Duodenal mucosa (tissue), 2 donors: ENCODE measurements at regions not wholly inside any gene's neighbourhood (a gene's known extent, or its start where the extent isn't known, plus 50 kb on each side); places are given as distances from the start of the nearest gene placed in this dataset.

Source experiments
- H3K27ac ChIP-seq: one replicate; pipeline ENCODE4 v1.7.0; 2013; ENCODE audit warnings: low read depth, low read length
- H3K27me3 ChIP-seq, 2 donors: one replicate each; pipeline ENCODE4 v1.7.0; 2013; ENCODE audit warnings: low read length in 2 of 2, control low read depth in 1 of 2; ENCODE audit not compliant: insufficient read depth in 2 of 2, control insufficient read depth in 1 of 2
- H3K36me3 ChIP-seq, 2 donors: one replicate each; pipeline ENCODE4 v1.7.0; 2013; ENCODE audit warnings: low read length in 2 of 2, control low read depth in 1 of 2; ENCODE audit not compliant: insufficient read depth in 2 of 2, control insufficient read depth in 1 of 2
- H3K4me1 ChIP-seq, 2 donors: one replicate each; pipeline ENCODE4 v1.7.0; 2013; ENCODE audit warnings: low read length in 2 of 2, control low read depth in 1 of 2; ENCODE audit not compliant: insufficient read depth in 2 of 2, control insufficient read depth in 1 of 2
- H3K4me3 ChIP-seq, 2 donors: one replicate each; pipeline ENCODE4 v1.7.0; 2013; ENCODE audit warnings: low read length in 2 of 2, low read depth in 1 of 2
- H3K9ac ChIP-seq, 2 donors: one replicate each; pipeline ENCODE4 v1.7.0; 2013; ENCODE audit warnings: low read length in 2 of 2, low read depth in 1 of 2
- H3K9me3 ChIP-seq, 2 donors: one replicate each; pipeline ENCODE4 v1.7.0; 2013; ENCODE audit warnings: low read length in 2 of 2, control low read depth in 1 of 2; ENCODE audit not compliant: control insufficient read depth in 1 of 2

- no peaks in the 10 kb centered on the region for H3K9me3 ChIP-seq
- H3K27ac ChIP-seq: no peak overlapping the region
- no peak overlapping the region for H3K4me3 ChIP-seq
- H3K27me3 ChIP-seq: no peaks in the 10 kb centered on the region
- H3K9ac ChIP-seq: no peak overlapping the region
- H3K36me3 ChIP-seq: no peaks in the 10 kb centered on the region
- H3K4me1 ChIP-seq: peaks cover 5 to 6% of the 10 kb centered on the region in 2 donors
Observed at GRCh38 chr21:15149600-15150224, 84.9 kb upstream of the NRIP1 start.

- Histone ChIP-seq H3K4me1 (peaks cover 5 to 6% of the 10 kb centered on the region in 2 donors), H3K9me3 (no peaks in the 10 kb centered on the region)
Observed at GRCh38 chr21:15151385-15152103, 86.7 kb upstream of the NRIP1 start.

GRCh38 chr21:15152591-15152990, 87.8 kb upstream of the NRIP1 start:
- H3K27me3 ChIP-seq: no peaks in the 10 kb centered on the region
- H3K9me3 ChIP-seq: no peaks in the 10 kb centered on the region
- H3K36me3 ChIP-seq: no peaks in the 10 kb centered on the region
- H3K9ac ChIP-seq: no peak overlapping the region
- H3K4me3 ChIP-seq: no peak overlapping the region
- no peak overlapping the region for H3K27ac ChIP-seq
- H3K4me1 ChIP-seq: peaks cover 5 to 6% of the 10 kb centered on the region in 2 donors

More at GRCh38 chr21:15151385-15152103, 86.7 kb upstream of the NRIP1 start:
- Histone ChIP-seq H3K4me3 (no peak overlapping the region), H3K27ac (no peak overlapping the region), H3K27me3 (no peaks in the 10 kb centered on the region), H3K36me3 (no peaks in the 10 kb centered on the region), H3K9ac (no peak overlapping the region)

- H3K4me3 ChIP-seq: no peak overlapping the region
- no peak overlapping the region for H3K9ac ChIP-seq
- H3K9me3 ChIP-seq: no peaks in the 10 kb centered on the region
- H3K27ac ChIP-seq: no peak overlapping the region
- H3K4me1 ChIP-seq: peaks cover 4 to 7% of the 10 kb centered on the region in 2 donors
- no peaks in the 10 kb centered on the region for H3K36me3 ChIP-seq
- H3K27me3 ChIP-seq: no peaks in the 10 kb centered on the region
Observed at GRCh38 chr21:15159382-15160020, 94.7 kb upstream of the NRIP1 start.

- Histone ChIP-seq H3K27me3 (no peaks in the 10 kb centered on the region), H3K9me3 (no peaks in the 10 kb centered on the region), H3K4me1 (peaks cover 4 to 7% of the 10 kb centered on the region in 2 donors), H3K4me3 (no peak overlapping the region), H3K36me3 (no peaks in the 10 kb centered on the region), H3K9ac (no peak overlapping the region), H3K27ac (no peak overlapping the region)
Observed at GRCh38 chr21:15160136-15160535, 95.3 kb upstream of the NRIP1 start.

- Histone ChIP-seq H3K9me3 (no peaks in the 10 kb centered on the region), H3K4me3 (no peak overlapping the region), H3K36me3 (no peaks in the 10 kb centered on the region), H3K27ac (no peak overlapping the region), H3K4me1 (peaks cover 4 to 7% of the 10 kb centered on the region in 2 donors), H3K27me3 (no peaks in the 10 kb centered on the region), H3K9ac (no peak overlapping the region)
Observed at GRCh38 chr21:15162921-15163320, 98.1 kb upstream of the NRIP1 start.

GRCh38 chr21:15164273-15164672, 99.5 kb upstream of the NRIP1 start:
- Histone ChIP-seq H3K27ac (no peak overlapping the region), H3K4me3 (no peak overlapping the region), H3K9me3 (no peaks in the 10 kb centered on the region), H3K27me3 (no peaks in the 10 kb centered on the region), H3K36me3 (no peaks in the 10 kb centered on the region), H3K4me1 (peaks cover 4 to 5% of the 10 kb centered on the region in 2 donors), H3K9ac (no peak overlapping the region)

- Histone ChIP-seq H3K36me3 (no peaks in the 10 kb centered on the region), H3K9ac (no peak overlapping the region), H3K27me3 (no peaks in the 10 kb centered on the region), H3K4me3 (no peak overlapping the region), H3K4me1 (peaks cover 0 to 4% of the 10 kb centered on the region in 2 donors), H3K27ac (no peak overlapping the region), H3K9me3 (no peaks in the 10 kb centered on the region)
Observed at GRCh38 chr21:15164678-15165303, 100.0 kb upstream of the NRIP1 start.

GRCh38 chr21:15170614-15171013, 105.8 kb upstream of the NRIP1 start:
- no peaks in the 10 kb centered on the region for H3K36me3 ChIP-seq
- peaks cover 4 to 6% of the 10 kb centered on the region in 2 donors for H3K4me1 ChIP-seq
- H3K4me3 ChIP-seq: no peak overlapping the region
- H3K27me3 ChIP-seq: no peaks in the 10 kb centered on the region
- H3K9me3 ChIP-seq: no peaks in the 10 kb centered on the region
- no peak overlapping the region for H3K9ac ChIP-seq
- no peak overlapping the region for H3K27ac ChIP-seq

GRCh38 chr21:15171546-15171945, 106.7 kb upstream of the NRIP1 start:
- H3K27me3 ChIP-seq: no peaks in the 10 kb centered on the region
- H3K9ac ChIP-seq: no peak overlapping the region
- H3K4me1 ChIP-seq: peaks cover 4 to 6% of the 10 kb centered on the region in 2 donors
- no peaks in the 10 kb centered on the region for H3K36me3 ChIP-seq
- no peaks in the 10 kb centered on the region for H3K9me3 ChIP-seq
- no peak overlapping the region for H3K27ac ChIP-seq
- no peak overlapping the region for H3K4me3 ChIP-seq
